Gastroesophageal sphincter (tissue), 4 donors: ENCODE measurements at regions not wholly inside any gene's neighbourhood (a gene's known extent, or its start where the extent isn't known, plus 50 kb on each side); places are given as distances from the start of the nearest gene placed in this dataset.

Source experiments
- ATAC-seq: fragments of 150-250 bp; one replicate; pipeline ENCODE4 v1.9.1; 2016; ENCODE audit warnings: mild to moderate bottlenecking, moderate library complexity
- H3K27ac ChIP-seq, 4 donors: fragments of 200-600 bp; sonication (generic) in 3 of 4; 1 replicate in 3 of 4; 2 replicates in 1 of 4; pipeline ENCODE4 v1.5.1; 2016 to 2019
- H3K27me3 ChIP-seq: fragments of 200-600 bp; sonication (generic); one replicate; pipeline ENCODE4 v1.5.1; 2019
- H3K36me3 ChIP-seq, 2 donors: fragments of 200-600 bp; sonication (generic); one replicate each; pipeline ENCODE4 v1.5.1; 2019; ENCODE audit warnings: control low read depth in 1 of 2
- H3K4me1 ChIP-seq, 3 donors: fragments of 200-600 bp; sonication (generic); 1 replicate in 2 of 3; 2 replicates in 1 of 3; pipeline ENCODE4 v1.5.1; 2016 to 2019; ENCODE audit warnings: control low read depth in 2 of 3
- H3K4me3 ChIP-seq, 2 donors: fragments of 200-600 bp; sonication (generic); one replicate each; pipeline ENCODE4 v1.5.1; 2019; ENCODE audit warnings: mild to moderate bottlenecking in 1 of 2, moderate library complexity in 1 of 2
- H3K9me3 ChIP-seq, 3 donors: fragments of 200-600 bp; sonication (generic); one replicate each; pipeline ENCODE4 v1.5.1; 2017 to 2019; ENCODE audit warnings: control low read depth in 2 of 3
- CTCF ChIP-seq, 4 experiments: fragments of 200-600 bp in 2 of 4; fragments of 450-650 bp in 2 of 4; sonication (generic) in 1 of 4; IDR thresholded peaks; one replicate each; pipeline ENCODE4 v1.5.1; 2017 to 2019; ENCODE audit warnings: antibody characterized with exemption in 4 of 4, mild to moderate bottlenecking in 2 of 4, moderate library complexity in 2 of 4
- EP300 ChIP-seq: sonication (generic); formaldehyde crosslinking; IDR thresholded peaks from one replicate; pipeline ENCODE4 v1.6.1; 2017; ENCODE audit warnings: antibody characterized with exemption, mild to moderate bottlenecking
- POLR2A ChIP-seq, 2 donors: fragments of 450-650 bp; IDR thresholded peaks; one replicate each; pipeline ENCODE4 v1.6.1; 2017; ENCODE audit warnings: antibody characterized with exemption in 2 of 2, mild to moderate bottlenecking in 2 of 2, moderate library complexity in 1 of 2
- POLR2AphosphoS5 ChIP-seq: sonication (generic); formaldehyde crosslinking; IDR thresholded peaks from one replicate; pipeline ENCODE4 v1.6.1; 2017; ENCODE audit warnings: antibody characterized with exemption
- WGBS, 2 donors: methylation state at CpG; one replicate each; pipeline ENCODE4 v1.1.5; 2018; ENCODE audit warnings: low coverage in 1 of 2; 5-methylcytosine and 5-hydroxymethylcytosine counted together

- H3K9me3 ChIP-seq: peaks cover 0 to 3% (median 0%) of the 10 kb centered on the region in 3 donors
- no peaks in the 10 kb centered on the region for H3K4me1 ChIP-seq
- TF ChIP-seq POLR2A (IDR thresholded peaks at IDR 0.05): no peak
- TF ChIP-seq POLR2AphosphoS5: no peak
- TF ChIP-seq CTCF (IDR thresholded peaks at IDR 0.05): no peak
- no peak for TF ChIP-seq EP300
- no peaks in the 10 kb centered on the region for H3K36me3 ChIP-seq
- no peak overlapping the region for H3K27ac ChIP-seq
- H3K4me3 ChIP-seq: no peak overlapping the region
- 27 to 30% methylated on average over 2 of the region's 2 CpGs for WGBS, 2 donors
- H3K27me3 ChIP-seq: no peaks in the 10 kb centered on the region
- ATAC-seq: no peak
Observed at GRCh38 chr4:137432446-137433311, 99.6 kb downstream of the PCDH18 start.

DNA sequence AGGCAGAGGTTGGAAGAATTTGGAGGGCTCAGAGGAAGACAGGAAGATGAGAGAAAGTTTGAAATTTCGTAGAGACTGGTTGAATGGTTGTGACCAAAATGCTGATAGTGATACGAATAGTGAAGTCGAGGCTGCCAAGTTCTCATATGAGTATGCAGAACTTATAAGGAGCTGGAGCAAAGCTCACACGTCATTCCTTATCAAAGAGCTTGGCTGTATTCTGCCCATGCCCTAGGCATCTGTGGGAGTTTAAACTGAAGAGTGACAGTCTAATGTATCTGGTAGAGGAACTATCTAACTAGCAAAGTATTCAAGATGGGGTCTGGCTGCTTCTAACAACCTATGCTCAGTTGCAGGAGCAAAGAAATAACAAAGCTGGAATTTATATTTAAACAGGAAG, 102.1 kb downstream of the PCDH18 start:
- H3K36me3 ChIP-seq: no peaks in the 10 kb centered on the region
- no peaks in the 10 kb centered on the region for H3K27me3 ChIP-seq
- peaks cover 0 to 3% (median 0%) of the 10 kb centered on the region in 3 donors for H3K9me3 ChIP-seq
- H3K27ac ChIP-seq: no peak overlapping the region
- H3K4me3 ChIP-seq: no peak overlapping the region
- no peak for ATAC-seq
- H3K4me1 ChIP-seq: no peaks in the 10 kb centered on the region
- WGBS, 2 donors: 87 to 98% methylated on average over 4 of the region's 4 CpGs
- TF ChIP-seq POLR2AphosphoS5: no peak
- TF ChIP-seq EP300: no peak
- no peak for TF ChIP-seq CTCF (IDR thresholded peaks at IDR 0.05)
- no peak for TF ChIP-seq POLR2A (IDR thresholded peaks at IDR 0.05)

GRCh38 chr4:137427411-137427810, 104.9 kb downstream of the PCDH18 start:
- TF ChIP-seq POLR2A (IDR thresholded peaks at IDR 0.05) (no peak), EP300 (no peak), POLR2AphosphoS5 (no peak), CTCF (IDR thresholded peaks at IDR 0.05) (no peak)
- H3K4me3 ChIP-seq: no peak overlapping the region
- H3K27me3 ChIP-seq: no peaks in the 10 kb centered on the region
- H3K9me3 ChIP-seq: peaks cover 0 to 3% (median 0%) of the 10 kb centered on the region in 3 donors
- no peaks in the 10 kb centered on the region for H3K36me3 ChIP-seq
- ATAC-seq: no peak
- 45 to 76% methylated on average over 1 to 3 of the region's 3 CpGs for WGBS, 2 donors
- H3K4me1 ChIP-seq: no peaks in the 10 kb centered on the region
- no peak overlapping the region for H3K27ac ChIP-seq

DNA sequence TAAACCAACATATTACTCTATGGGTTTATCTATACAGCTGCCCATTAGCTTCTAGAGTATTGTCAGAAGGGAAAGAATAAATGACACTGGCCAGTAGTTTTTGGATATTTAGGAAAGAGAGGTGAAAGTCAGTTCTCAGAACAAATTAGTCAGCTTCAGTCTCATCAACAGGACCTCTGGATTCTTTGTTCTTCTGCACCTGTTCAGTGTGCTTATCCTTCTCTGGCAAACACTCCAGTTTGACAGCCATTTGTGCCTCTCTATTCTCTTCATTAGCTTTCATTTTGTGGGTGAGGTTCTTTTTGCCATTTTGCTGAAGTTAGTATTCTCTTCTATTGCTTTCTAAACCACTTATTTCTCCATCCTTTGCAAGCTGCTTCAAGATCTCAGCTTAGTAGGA, 107.0 kb downstream of the PCDH18 start:
- Histone ChIP-seq H3K27ac (no peak overlapping the region), H3K4me1 (no peaks in the 10 kb centered on the region), H3K4me3 (no peak overlapping the region), H3K27me3 (no peaks in the 10 kb centered on the region), H3K9me3 (no peaks in the 10 kb centered on the region), H3K36me3 (no peaks in the 10 kb centered on the region)
- ATAC-seq: no peak
- no peak for TF ChIP-seq POLR2AphosphoS5
- TF ChIP-seq CTCF (IDR thresholded peaks at IDR 0.05): no peak
- TF ChIP-seq POLR2A (IDR thresholded peaks at IDR 0.05): no peak
- no peak for TF ChIP-seq EP300

DNA sequence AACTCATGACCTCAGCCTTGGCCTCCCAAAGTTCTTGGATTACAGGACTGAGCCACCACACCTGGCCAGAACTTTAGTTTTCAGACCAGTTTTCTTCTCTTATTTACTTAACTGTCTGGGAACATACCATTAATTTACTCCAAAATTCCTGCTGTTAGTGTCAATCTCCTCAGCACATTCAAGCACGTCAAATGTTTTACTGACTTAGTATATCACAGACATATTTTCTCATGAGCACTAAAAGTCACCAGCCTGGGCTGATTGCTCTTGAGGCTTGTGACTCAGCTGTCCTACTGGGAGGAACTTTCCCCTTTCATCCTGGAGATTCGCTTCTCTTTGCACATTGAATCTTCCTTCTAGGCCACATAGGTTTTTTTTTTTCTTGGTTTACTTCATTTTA, 109.6 kb downstream of the PCDH18 start:
- Histone ChIP-seq H3K4me3 (no peak overlapping the region), H3K36me3 (no peaks in the 10 kb centered on the region), H3K9me3 (no peaks in the 10 kb centered on the region), H3K4me1 (no peaks in the 10 kb centered on the region), H3K27me3 (no peaks in the 10 kb centered on the region), H3K27ac (no peak overlapping the region)
- ATAC-seq: no peak
- TF ChIP-seq POLR2AphosphoS5: no peak
- no peak for TF ChIP-seq EP300
- TF ChIP-seq POLR2A (IDR thresholded peaks at IDR 0.05): no peak
- TF ChIP-seq CTCF (IDR thresholded peaks at IDR 0.05): no peak
- WGBS, 2 donors: 80 to 92% methylated on average over 1 to 2 of the region's 2 CpGs
